ENCODE measurements at regions not wholly inside any gene's neighbourhood (a gene's known extent, or its start where the extent isn't known, plus 50 kb on each side); places are given as distances from the start of the nearest gene placed in this dataset.

DNA sequence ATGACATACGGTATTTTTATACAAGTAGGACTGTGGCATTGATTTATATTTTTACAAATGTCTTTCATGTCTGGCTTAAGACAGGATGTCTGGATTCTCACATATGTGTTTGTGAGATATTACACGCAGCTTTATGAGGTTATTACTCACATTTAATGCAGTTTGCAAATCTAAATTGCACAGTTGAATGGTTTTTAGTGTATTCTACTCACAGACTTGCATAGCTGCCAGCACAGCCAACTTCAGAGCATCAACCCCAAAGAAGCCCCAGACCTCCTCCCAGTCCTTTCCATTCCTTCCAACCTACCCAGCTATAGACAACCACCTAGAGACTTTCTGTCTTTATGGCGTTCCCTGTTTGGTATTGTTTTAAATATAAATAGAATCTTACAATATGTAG, 193.8 kb upstream of the SHH start:
- TF ChIP-seq EGR1 (IDR thresholded peaks at IDR 0.05) (no peak), FOXM1 (IDR thresholded peaks at IDR 0.05; ENCODE audit: borderline replicate concordance, low read depth) (no peak), TCF12 (IDR thresholded peaks at IDR 0.05; ENCODE audit: low read depth) (no peak), CEBPB (IDR thresholded peaks at IDR 0.05) (no peak), RAD21 (IDR thresholded peaks at IDR 0.05; ENCODE audit: low read depth) (no peak), CREB1 (IDR thresholded peaks at IDR 0.05; ENCODE audit: low read depth) (no peak), MAX (IDR thresholded peaks at IDR 0.05) (no peak), ZBTB7A (IDR thresholded peaks at IDR 0.05; ENCODE audit: low read depth) (no peak), YY1 (IDR thresholded peaks at IDR 0.05; ENCODE audit: low read depth) (no peak), TEAD4 (IDR thresholded peaks at IDR 0.05) (no peak)
- TF ChIP-seq, protein P1, sequence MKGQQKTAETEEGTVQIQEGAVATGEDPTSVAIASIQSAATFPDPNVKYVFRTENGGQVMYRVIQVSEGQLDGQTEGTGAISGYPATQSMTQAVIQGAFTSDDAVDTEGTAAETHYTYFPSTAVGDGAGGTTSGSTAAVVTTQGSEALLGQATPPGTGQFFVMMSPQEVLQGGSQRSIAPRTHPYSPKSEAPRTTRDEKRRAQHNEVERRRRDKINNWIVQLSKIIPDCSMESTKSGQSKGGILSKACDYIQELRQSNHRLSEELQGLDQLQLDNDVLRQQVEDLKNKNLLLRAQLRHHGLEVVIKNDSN (IDR thresholded peaks at IDR 0.05), result no peak
- TF ChIP-seq, protein P2, sequence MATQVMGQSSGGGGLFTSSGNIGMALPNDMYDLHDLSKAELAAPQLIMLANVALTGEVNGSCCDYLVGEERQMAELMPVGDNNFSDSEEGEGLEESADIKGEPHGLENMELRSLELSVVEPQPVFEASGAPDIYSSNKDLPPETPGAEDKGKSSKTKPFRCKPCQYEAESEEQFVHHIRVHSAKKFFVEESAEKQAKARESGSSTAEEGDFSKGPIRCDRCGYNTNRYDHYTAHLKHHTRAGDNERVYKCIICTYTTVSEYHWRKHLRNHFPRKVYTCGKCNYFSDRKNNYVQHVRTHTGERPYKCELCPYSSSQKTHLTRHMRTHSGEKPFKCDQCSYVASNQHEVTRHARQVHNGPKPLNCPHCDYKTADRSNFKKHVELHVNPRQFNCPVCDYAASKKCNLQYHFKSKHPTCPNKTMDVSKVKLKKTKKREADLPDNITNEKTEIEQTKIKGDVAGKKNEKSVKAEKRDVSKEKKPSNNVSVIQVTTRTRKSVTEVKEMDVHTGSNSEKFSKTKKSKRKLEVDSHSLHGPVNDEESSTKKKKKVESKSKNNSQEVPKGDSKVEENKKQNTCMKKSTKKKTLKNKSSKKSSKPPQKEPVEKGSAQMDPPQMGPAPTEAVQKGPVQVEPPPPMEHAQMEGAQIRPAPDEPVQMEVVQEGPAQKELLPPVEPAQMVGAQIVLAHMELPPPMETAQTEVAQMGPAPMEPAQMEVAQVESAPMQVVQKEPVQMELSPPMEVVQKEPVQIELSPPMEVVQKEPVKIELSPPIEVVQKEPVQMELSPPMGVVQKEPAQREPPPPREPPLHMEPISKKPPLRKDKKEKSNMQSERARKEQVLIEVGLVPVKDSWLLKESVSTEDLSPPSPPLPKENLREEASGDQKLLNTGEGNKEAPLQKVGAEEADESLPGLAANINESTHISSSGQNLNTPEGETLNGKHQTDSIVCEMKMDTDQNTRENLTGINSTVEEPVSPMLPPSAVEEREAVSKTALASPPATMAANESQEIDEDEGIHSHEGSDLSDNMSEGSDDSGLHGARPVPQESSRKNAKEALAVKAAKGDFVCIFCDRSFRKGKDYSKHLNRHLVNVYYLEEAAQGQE (IDR thresholded peaks at IDR 0.05; ENCODE audit: low read depth), result no peak

DNA sequence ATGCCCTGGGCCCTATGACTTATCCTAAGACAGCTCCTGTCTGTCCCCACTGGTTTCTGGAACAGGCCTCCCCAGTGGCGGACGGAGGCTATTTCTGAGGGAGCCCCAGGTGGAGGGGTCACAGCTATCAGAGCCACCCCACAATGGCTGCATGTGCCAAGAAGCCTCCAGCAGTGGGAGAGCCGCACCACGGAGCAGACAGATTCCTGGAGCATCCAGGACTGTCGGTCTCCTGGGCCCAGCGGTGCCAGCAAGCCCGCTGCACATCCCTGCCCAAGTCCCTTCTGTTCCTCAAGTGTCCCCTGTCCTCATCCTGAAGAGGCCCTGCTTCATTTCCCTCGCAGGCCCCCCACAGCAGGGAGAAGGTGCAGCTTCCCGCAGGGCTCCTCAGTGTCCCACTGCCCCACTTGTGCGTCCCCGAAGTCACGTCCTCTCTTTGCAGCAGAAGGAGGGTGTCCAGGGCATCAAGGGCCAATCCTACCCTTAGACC, 193.0 kb upstream of the SHH start:
- no peak for TF ChIP-seq RAD21 (IDR thresholded peaks at IDR 0.05; ENCODE audit: low read depth)

DNA sequence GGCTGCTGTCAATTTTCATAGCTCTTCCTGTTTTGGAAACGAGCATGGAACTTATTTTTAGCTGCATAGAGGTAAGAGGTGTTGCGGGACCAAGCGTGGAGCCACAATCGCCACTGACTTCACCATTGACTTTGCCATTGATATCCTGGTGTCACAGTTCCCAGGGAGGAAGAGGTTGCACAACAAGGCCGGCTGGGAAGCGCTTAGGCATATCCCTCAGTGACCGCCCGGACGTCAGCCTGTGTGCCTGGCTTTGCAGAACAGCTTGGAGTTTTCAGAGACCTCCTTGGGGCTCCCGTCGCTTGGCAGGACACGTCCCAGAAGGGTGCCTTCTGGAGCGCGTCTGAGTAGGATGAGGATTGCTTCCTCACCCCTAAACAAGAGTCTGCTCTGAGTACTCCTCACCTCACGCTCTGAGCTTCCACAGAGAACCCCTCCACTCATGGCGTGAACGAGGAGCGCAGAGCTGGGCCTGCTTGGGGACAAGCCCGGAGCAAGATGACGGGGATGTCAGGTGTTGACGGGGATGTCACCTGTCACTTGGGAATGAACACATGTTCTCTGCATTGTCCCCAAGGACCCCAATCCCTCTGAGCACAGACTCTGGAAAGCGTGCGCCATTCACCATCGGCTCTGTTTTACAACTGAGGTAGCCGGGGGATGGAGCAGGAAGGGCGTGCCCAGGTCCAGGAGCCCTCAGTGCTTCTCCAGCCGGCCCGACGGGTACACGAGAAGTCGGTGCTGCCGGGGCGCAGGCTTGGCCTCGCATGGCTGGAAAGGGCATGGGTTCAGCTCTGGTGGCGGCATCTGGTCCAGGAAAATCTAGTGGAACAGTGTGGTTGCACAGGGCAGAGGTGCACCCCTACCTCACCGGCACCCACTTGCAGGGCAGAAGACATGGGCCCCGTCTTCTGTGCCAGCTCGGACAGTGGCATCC, 192.3 kb upstream of the SHH start:
- TF ChIP-seq CEBPB (IDR thresholded peaks at IDR 0.05) (no peak), TEAD4 (IDR thresholded peaks at IDR 0.05) (no peak), NFIC (IDR thresholded peaks at IDR 0.05) (no peak), ZBTB7A (IDR thresholded peaks at IDR 0.05; ENCODE audit: low read depth) (no peak), EP300 (IDR thresholded peaks at IDR 0.05; ENCODE audit: borderline replicate concordance) (no peak), TCF12 (IDR thresholded peaks at IDR 0.05; ENCODE audit: low read depth) (no peak), FOXM1 (IDR thresholded peaks at IDR 0.05; ENCODE audit: borderline replicate concordance, low read depth) (no peak), MAX (IDR thresholded peaks at IDR 0.05) (no peak), EGR1 (IDR thresholded peaks at IDR 0.05) (no peak)
- TF ChIP-seq, protein P2 (IDR thresholded peaks at IDR 0.05; ENCODE audit: low read depth), result no peak
- TF ChIP-seq, protein P1 (IDR thresholded peaks at IDR 0.05), result no peak

GRCh38 chr7:156003220-156004162, 191.2 kb upstream of the SHH start:
- TF ChIP-seq TCF12 (IDR thresholded peaks at IDR 0.05; ENCODE audit: low read depth) (no peak), NFIC (IDR thresholded peaks at IDR 0.05) (no peak), ZBTB7A (IDR thresholded peaks at IDR 0.05; ENCODE audit: low read depth) (no peak), EGR1 (IDR thresholded peaks at IDR 0.05) (no peak), CREB1 (IDR thresholded peaks at IDR 0.05; ENCODE audit: low read depth) (no peak), TAF1 (IDR thresholded peaks at IDR 0.05; ENCODE audit: low read depth) (no peak), RAD21 (IDR thresholded peaks at IDR 0.05; ENCODE audit: low read depth) (no peak), FOXM1 (IDR thresholded peaks at IDR 0.05; ENCODE audit: borderline replicate concordance, low read depth) (no peak), YY1 (IDR thresholded peaks at IDR 0.05; ENCODE audit: low read depth) (no peak), EP300 (IDR thresholded peaks at IDR 0.05; ENCODE audit: borderline replicate concordance) (no peak), TEAD4 (IDR thresholded peaks at IDR 0.05) (no peak), CEBPB (IDR thresholded peaks at IDR 0.05) (no peak), MAX (IDR thresholded peaks at IDR 0.05) (no peak)
- TF ChIP-seq, protein P1 (IDR thresholded peaks at IDR 0.05), result no peak
- TF ChIP-seq, protein P2 (IDR thresholded peaks at IDR 0.05; ENCODE audit: low read depth), result no peak

Measured in Ishikawa (cell line).